SK-N-SH (cell line): ENCODE measurements at regions not wholly inside any gene's neighbourhood (a gene's known extent, or its start where the extent isn't known, plus 50 kb on each side); places are given as distances from the start of the nearest gene placed in this dataset.

ENCODE experiments used
- CTCF ChIA-PET: fragments of 300-600, 350-600 bp; formaldehyde crosslinking; extraction: SDS; loops from one replicate; lab custom pipeline; 2021; lab: Yijun Ruan, JAX
- POLR2A ChIA-PET: fragments of 350-600 bp; sonication (Branson Sonifier 250); formaldehyde crosslinking; extraction: SDS; loops from one replicate; lab custom pipeline; 2020; ENCODE audit warnings: antibody characterized with exemption, inconsistent platforms; lab: Yijun Ruan, JAX
- DNase-seq: peaks from one replicate; pipeline ENCODE4 v3.0.0; 2012
- H2AFZ ChIP-seq: fragments of 200-600 bp; sonication (generic); 2 replicates; pipeline ENCODE4 v1.8.1; 2016; ENCODE audit warnings: antibody characterized with exemption, mild to moderate bottlenecking, low read depth
- H3F3A ChIP-seq: fragments of 200-600 bp; sonication (generic); replicated peaks from 2 replicates; pipeline ENCODE3; 2016; ENCODE audit warnings: antibody characterized with exemption, mild to moderate bottlenecking; ENCODE audit not compliant: insufficient read depth
- H3K27ac ChIP-seq, 2 experiments: fragments of 200-500 bp in 1 of 2; fragments of 200-600 bp in 1 of 2; sonication (Bioruptor generic) in 1 of 2; sonication (generic), shearing (Covaris generic) in 1 of 2; 2 replicates each; pipeline versions ENCODE4 v1.5.1 to v1.6.1; 2014 to 2016; ENCODE audit warnings: low read depth in 2 of 2, inconsistent platforms in 1 of 2, low read length in 1 of 2, mild to moderate bottlenecking in 1 of 2, mixed read lengths in 1 of 2
- H3K27me3 ChIP-seq: fragments of 200-600 bp; sonication (generic), shearing (Covaris generic); 2 replicates; pipeline ENCODE4 v1.6.1; 2016; ENCODE audit warnings: mixed run types; ENCODE audit not compliant: insufficient read depth
- H3K36me3 ChIP-seq, 2 experiments: fragments of 200-500 bp in 1 of 2; fragments of 200-600 bp in 1 of 2; sonication (Bioruptor generic) in 1 of 2; sonication (generic) in 1 of 2; replicated peaks in 1 of 2; 2 replicates each; pipeline versions ENCODE3 to v1.5.1; 2014 to 2016; ENCODE audit warnings: low read length in 1 of 2, mild to moderate bottlenecking in 1 of 2; ENCODE audit not compliant: insufficient read depth in 2 of 2, control insufficient read depth in 1 of 2
- H3K4me1 ChIP-seq, 2 experiments: fragments of 200-500 bp in 1 of 2; fragments of 200-600 bp in 1 of 2; sonication (Bioruptor generic) in 1 of 2; sonication (generic), shearing (Covaris generic) in 1 of 2; 2 replicates each; pipeline versions ENCODE4 v1.5.1 to v1.6.1; 2014 to 2016; ENCODE audit warnings: low read depth in 1 of 2, low read length in 1 of 2, mixed run types in 1 of 2; ENCODE audit not compliant: insufficient read depth in 2 of 2, control insufficient read depth in 1 of 2
- H3K4me2 ChIP-seq: fragments of 200-600 bp; sonication (generic), shearing (Covaris generic); 2 replicates; pipeline ENCODE4 v1.6.1; 2017; ENCODE audit warnings: mixed run types
- H3K4me3 ChIP-seq, 2 experiments: fragments of 200-500 bp in 1 of 2; fragments of 200-600 bp in 1 of 2; sonication (Bioruptor generic) in 1 of 2; sonication (generic), shearing (Covaris generic) in 1 of 2; 2 replicates each; pipeline versions ENCODE4 v1.5.1 to v1.8.1; 2014 to 2016; ENCODE audit warnings: low read depth in 2 of 2, inconsistent platforms in 1 of 2, low read length in 1 of 2, mild to moderate bottlenecking in 1 of 2, mixed read lengths in 1 of 2, moderate library complexity in 1 of 2
- H3K79me2 ChIP-seq: fragments of 200-600 bp; sonication (generic); 2 replicates; pipeline ENCODE4 v1.8.1; 2017; ENCODE audit warnings: mild to moderate bottlenecking; ENCODE audit not compliant: insufficient read depth
- H3K9ac ChIP-seq: fragments of 200-600 bp; sonication (generic); 2 replicates; pipeline ENCODE4 v1.6.1; 2017; ENCODE audit warnings: mixed run types
- H3K9me2 ChIP-seq: fragments of 200-600 bp; sonication (generic); 2 replicates; pipeline ENCODE4 v1.6.1; 2017; ENCODE audit warnings: mixed run types
- H3K9me3 ChIP-seq: fragments of 200-600 bp; sonication (generic); 2 replicates; pipeline ENCODE4 v1.6.1; 2017; ENCODE audit warnings: mixed run types, mild to moderate bottlenecking, moderate library complexity
- H4K20me1 ChIP-seq: fragments of 200-600 bp; sonication (generic); 2 replicates; pipeline ENCODE4 v1.6.1; 2017; ENCODE audit warnings: mild to moderate bottlenecking, mixed run types; ENCODE audit not compliant: insufficient read depth
- FOXJ3 ChIP-seq: sonication (generic); formaldehyde crosslinking; IDR thresholded peaks from 2 replicates; pipeline ENCODE4 v1.5.1; 2020; ENCODE audit warnings: mild to moderate bottlenecking, missing genetic modification reagents
- GATA2 ChIP-seq: sonication (generic); formaldehyde crosslinking; IDR thresholded peaks from 2 replicates; pipeline ENCODE4 v1.5.0; 2020; ENCODE audit warnings: mild to moderate bottlenecking, missing genetic modification reagents
- JUND ChIP-seq: IDR thresholded peaks from 2 replicates; pipeline ENCODE4 v1.4.0; 2012
- MEF2A ChIP-seq: IDR thresholded peaks from 2 replicates; pipeline ENCODE4 v1.4.0; 2012; ENCODE audit warnings: low read depth, borderline replicate concordance
- MXI1 ChIP-seq: IDR thresholded peaks from 2 replicates; pipeline ENCODE4 v1.6.1; 2012; ENCODE audit warnings: mild to moderate bottlenecking, low read depth, low read length, improper control_type of control experiment
- NFIC ChIP-seq: IDR thresholded peaks from 2 replicates; pipeline ENCODE4 v1.4.0; 2012; ENCODE audit warnings: borderline replicate concordance
- NRF1 ChIP-seq: IDR thresholded peaks from 2 replicates; pipeline ENCODE4 v1.6.1; 2012; ENCODE audit warnings: low read depth, mild to moderate bottlenecking, low read length
- POLR2AphosphoS5 ChIP-seq: IDR thresholded peaks from 2 replicates; pipeline ENCODE4 v1.6.1; 2012; ENCODE audit warnings: low read depth, low read length
- RAD21 ChIP-seq: IDR thresholded peaks from 2 replicates; pipeline ENCODE4 v1.6.1; 2012; ENCODE audit warnings: mild to moderate bottlenecking, low read length
- RFX5 ChIP-seq: IDR thresholded peaks from 2 replicates; pipeline ENCODE4 v1.6.1; 2012; ENCODE audit warnings: mild to moderate bottlenecking, improper control_type of control experiment, low read length
- SMC3 ChIP-seq: IDR thresholded peaks from 2 replicates; pipeline ENCODE4 v1.6.1; 2012; ENCODE audit warnings: low read depth, low read length, improper control_type of control experiment
- TEAD4 ChIP-seq: IDR thresholded peaks from 2 replicates; pipeline ENCODE4 v1.4.0; 2012; ENCODE audit warnings: mild to moderate bottlenecking, borderline replicate concordance; ENCODE audit not compliant: insufficient read depth
- WGBS: methylation state at CpG from one replicate; pipeline ENCODE4 v1.1.6; 2017; ENCODE audit warnings: low lambda C conversion rate; 5-methylcytosine and 5-hydroxymethylcytosine counted together
- TF ChIP-seq, protein P1 (sequence below): IDR thresholded peaks from 2 replicates; pipeline ENCODE4 v1.4.0; 2012; ENCODE audit warnings: low read depth, borderline replicate concordance
- TF ChIP-seq, protein P2 (sequence below): fragments of 150-350 bp; IDR thresholded peaks from 2 replicates; pipeline ENCODE4 v1.6.1; 2016; ENCODE audit warnings: mild to moderate bottlenecking, low read depth, low read length
- TF ChIP-seq, protein P3 (sequence below): IDR thresholded peaks from 2 replicates; pipeline ENCODE4 v1.6.1; 2012; ENCODE audit warnings: mild to moderate bottlenecking, low read depth, low read length, moderate library complexity
- TF ChIP-seq, protein P4 (sequence below): fragments of 200-600 bp; sonication (generic); IDR thresholded peaks from 2 replicates; pipeline ENCODE4 v1.6.1; 2017; ENCODE audit warnings: antibody characterized with exemption, mild to moderate bottlenecking, moderate library complexity

DNA sequence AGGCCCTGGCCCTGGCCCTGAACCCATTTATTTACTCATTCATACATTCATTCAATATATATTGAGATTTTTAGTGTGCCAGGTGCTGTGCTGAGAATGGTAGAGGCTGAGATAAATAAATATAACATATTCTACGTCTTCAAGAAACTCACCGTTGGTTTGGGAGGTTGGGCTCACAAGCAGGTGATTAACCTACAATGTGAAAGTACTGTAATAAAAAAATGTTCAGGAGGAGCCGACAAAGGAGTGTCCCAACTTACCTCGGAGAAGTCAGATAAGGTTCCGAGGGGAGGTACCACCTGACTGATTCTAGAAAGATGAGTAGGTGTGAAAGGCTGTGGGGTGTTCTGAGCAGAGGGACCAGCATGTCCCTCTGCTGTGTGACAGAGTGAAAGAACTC, 479.6 kb upstream of the KLF4 start (continued):
- no peak for TF ChIP-seq NRF1
- TF ChIP-seq NFIC = no peak

DNA sequence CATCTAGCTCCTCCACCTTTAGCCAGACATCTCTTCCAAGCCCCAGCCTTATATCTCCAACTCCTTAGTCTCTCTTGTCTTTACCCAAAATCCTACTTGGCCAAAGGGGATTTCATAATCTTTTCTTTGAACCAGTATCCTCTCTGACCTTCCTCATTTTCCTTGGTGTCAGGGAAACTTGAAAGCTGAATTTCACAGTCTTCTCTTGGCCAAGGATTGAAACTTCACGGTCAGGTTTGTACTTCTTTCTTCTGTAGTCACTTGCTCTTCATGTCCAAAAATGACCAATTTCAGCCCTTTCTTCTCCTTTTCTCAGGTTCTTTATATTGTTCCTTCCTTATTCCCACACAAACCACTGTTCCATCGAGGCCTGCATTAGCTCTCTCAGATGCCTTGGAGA, 473.7 kb upstream of the KLF4 start:
- Histone ChIP-seq H3K79me2 (no peaks in the 10 kb centered on the region), H3K9me3 (no peaks in the 10 kb centered on the region), H3K9ac (no peak overlapping the region), H2AFZ (no peak overlapping the region), H3K27ac (no peak overlapping the region), H3K9me2 (no peaks in the 10 kb centered on the region), H3F3A (no peaks in the 10 kb centered on the region), H3K27me3 (peaks cover 9% of the 10 kb centered on the region), H3K4me1 (no peaks in the 10 kb centered on the region), H3K36me3 (no peaks in the 10 kb centered on the region), H4K20me1 (no peaks in the 10 kb centered on the region), H3K4me3 (no peak overlapping the region), H3K4me2 (no peak overlapping the region)
- ChIA-PET POLR2A (no interaction called here), CTCF (interaction anchor here (0.7 kb wide), 1 partner anchor 292 kb away, joined by 6 read pairs; no protein-coding TSS in a partner anchor)
- no peak for TF ChIP-seq MEF2A
- TF ChIP-seq FOXJ3 (CRISPR knock-in tag) = no peak
- TF ChIP-seq, protein P1, sequence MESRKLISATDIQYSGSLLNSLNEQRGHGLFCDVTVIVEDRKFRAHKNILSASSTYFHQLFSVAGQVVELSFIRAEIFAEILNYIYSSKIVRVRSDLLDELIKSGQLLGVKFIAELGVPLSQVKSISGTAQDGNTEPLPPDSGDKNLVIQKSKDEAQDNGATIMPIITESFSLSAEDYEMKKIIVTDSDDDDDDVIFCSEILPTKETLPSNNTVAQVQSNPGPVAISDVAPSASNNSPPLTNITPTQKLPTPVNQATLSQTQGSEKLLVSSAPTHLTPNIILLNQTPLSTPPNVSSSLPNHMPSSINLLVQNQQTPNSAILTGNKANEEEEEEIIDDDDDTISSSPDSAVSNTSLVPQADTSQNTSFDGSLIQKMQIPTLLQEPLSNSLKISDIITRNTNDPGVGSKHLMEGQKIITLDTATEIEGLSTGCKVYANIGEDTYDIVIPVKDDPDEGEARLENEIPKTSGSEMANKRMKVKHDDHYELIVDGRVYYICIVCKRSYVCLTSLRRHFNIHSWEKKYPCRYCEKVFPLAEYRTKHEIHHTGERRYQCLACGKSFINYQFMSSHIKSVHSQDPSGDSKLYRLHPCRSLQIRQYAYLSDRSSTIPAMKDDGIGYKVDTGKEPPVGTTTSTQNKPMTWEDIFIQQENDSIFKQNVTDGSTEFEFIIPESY = no peak
- no peak for TF ChIP-seq RAD21
- TF ChIP-seq, protein P2, sequence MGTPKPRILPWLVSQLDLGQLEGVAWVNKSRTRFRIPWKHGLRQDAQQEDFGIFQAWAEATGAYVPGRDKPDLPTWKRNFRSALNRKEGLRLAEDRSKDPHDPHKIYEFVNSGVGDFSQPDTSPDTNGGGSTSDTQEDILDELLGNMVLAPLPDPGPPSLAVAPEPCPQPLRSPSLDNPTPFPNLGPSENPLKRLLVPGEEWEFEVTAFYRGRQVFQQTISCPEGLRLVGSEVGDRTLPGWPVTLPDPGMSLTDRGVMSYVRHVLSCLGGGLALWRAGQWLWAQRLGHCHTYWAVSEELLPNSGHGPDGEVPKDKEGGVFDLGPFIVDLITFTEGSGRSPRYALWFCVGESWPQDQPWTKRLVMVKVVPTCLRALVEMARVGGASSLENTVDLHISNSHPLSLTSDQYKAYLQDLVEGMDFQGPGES = no peak
- TF ChIP-seq, protein P3, sequence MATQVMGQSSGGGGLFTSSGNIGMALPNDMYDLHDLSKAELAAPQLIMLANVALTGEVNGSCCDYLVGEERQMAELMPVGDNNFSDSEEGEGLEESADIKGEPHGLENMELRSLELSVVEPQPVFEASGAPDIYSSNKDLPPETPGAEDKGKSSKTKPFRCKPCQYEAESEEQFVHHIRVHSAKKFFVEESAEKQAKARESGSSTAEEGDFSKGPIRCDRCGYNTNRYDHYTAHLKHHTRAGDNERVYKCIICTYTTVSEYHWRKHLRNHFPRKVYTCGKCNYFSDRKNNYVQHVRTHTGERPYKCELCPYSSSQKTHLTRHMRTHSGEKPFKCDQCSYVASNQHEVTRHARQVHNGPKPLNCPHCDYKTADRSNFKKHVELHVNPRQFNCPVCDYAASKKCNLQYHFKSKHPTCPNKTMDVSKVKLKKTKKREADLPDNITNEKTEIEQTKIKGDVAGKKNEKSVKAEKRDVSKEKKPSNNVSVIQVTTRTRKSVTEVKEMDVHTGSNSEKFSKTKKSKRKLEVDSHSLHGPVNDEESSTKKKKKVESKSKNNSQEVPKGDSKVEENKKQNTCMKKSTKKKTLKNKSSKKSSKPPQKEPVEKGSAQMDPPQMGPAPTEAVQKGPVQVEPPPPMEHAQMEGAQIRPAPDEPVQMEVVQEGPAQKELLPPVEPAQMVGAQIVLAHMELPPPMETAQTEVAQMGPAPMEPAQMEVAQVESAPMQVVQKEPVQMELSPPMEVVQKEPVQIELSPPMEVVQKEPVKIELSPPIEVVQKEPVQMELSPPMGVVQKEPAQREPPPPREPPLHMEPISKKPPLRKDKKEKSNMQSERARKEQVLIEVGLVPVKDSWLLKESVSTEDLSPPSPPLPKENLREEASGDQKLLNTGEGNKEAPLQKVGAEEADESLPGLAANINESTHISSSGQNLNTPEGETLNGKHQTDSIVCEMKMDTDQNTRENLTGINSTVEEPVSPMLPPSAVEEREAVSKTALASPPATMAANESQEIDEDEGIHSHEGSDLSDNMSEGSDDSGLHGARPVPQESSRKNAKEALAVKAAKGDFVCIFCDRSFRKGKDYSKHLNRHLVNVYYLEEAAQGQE = no peak
- TF ChIP-seq GATA2 (CRISPR knock-in tag) = no peak
- TF ChIP-seq SMC3 = no peak
- TF ChIP-seq MXI1 = no peak
- no peak for TF ChIP-seq POLR2AphosphoS5
- TF ChIP-seq, protein P4, sequence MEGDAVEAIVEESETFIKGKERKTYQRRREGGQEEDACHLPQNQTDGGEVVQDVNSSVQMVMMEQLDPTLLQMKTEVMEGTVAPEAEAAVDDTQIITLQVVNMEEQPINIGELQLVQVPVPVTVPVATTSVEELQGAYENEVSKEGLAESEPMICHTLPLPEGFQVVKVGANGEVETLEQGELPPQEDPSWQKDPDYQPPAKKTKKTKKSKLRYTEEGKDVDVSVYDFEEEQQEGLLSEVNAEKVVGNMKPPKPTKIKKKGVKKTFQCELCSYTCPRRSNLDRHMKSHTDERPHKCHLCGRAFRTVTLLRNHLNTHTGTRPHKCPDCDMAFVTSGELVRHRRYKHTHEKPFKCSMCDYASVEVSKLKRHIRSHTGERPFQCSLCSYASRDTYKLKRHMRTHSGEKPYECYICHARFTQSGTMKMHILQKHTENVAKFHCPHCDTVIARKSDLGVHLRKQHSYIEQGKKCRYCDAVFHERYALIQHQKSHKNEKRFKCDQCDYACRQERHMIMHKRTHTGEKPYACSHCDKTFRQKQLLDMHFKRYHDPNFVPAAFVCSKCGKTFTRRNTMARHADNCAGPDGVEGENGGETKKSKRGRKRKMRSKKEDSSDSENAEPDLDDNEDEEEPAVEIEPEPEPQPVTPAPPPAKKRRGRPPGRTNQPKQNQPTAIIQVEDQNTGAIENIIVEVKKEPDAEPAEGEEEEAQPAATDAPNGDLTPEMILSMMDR = no peak
- no peak for TF ChIP-seq NFIC
- TF ChIP-seq RFX5 = no peak
- TF ChIP-seq TEAD4 = no peak
- TF ChIP-seq JUND = no peak
- WGBS = 15% methylated on average over 2 of the region's 2 CpGs
- DNase-seq = no peak
